GM23338 (cell line): ENCODE measurements at regions not wholly inside any gene's neighbourhood (a gene's known extent, or its start where the extent isn't known, plus 50 kb on each side); places are given as distances from the start of the nearest gene placed in this dataset.

Source experiments
- ATAC-seq: fragments of 200-7000 bp; cut with Tn5 transposase; 3 replicates; pipeline ENCODE4 v1.9.1; 2020
- DNase-seq: peaks from one replicate; pipeline ENCODE4 v3.0.0-alpha.2; 2015; ENCODE audit warnings: low spot score
- H2AFZ ChIP-seq: fragments of 200-600 bp; sonication (generic); 2 replicates; pipeline ENCODE4 v1.8.0; 2016; ENCODE audit warnings: antibody characterized with exemption, mild to moderate bottlenecking, moderate library complexity
- H3F3A ChIP-seq: fragments of 200-600 bp; sonication (generic); replicated peaks from 2 replicates; pipeline ENCODE4 v1.8.0; 2017; ENCODE audit warnings: antibody characterized with exemption, mixed run types, low read depth
- H3K27ac ChIP-seq: fragments of 200-600 bp; sonication (generic); 2 replicates; pipeline ENCODE4 v1.6.1; 2016; ENCODE audit warnings: low read depth
- H3K27me3 ChIP-seq: fragments of 200-600 bp; sonication (generic); 2 replicates; pipeline ENCODE4 v1.8.0; 2016; ENCODE audit warnings: mild to moderate bottlenecking, mixed run types, moderate library complexity; ENCODE audit not compliant: insufficient read depth
- H3K36me3 ChIP-seq: fragments of 200-600 bp; sonication (generic); 2 replicates; pipeline ENCODE4 v1.8.0; 2016; ENCODE audit warnings: mild to moderate bottlenecking; ENCODE audit not compliant: insufficient read depth
- H3K4me1 ChIP-seq: fragments of 200-600 bp; sonication (generic); 2 replicates; pipeline ENCODE4 v1.8.0; 2016; ENCODE audit warnings: mild to moderate bottlenecking, moderate library complexity; ENCODE audit not compliant: insufficient read depth
- H3K4me2 ChIP-seq: fragments of 200-600 bp; sonication (generic); 2 replicates; pipeline ENCODE4 v1.7.1; 2017; ENCODE audit warnings: mixed run types
- H3K4me3 ChIP-seq: fragments of 200-600 bp; sonication (generic); 2 replicates; pipeline ENCODE4 v1.6.1; 2016; ENCODE audit warnings: mixed run types
- H3K79me2 ChIP-seq: fragments of 200-600 bp; sonication (generic); replicated peaks from 2 replicates; pipeline ENCODE4 v1.8.0; 2017; ENCODE audit warnings: mild to moderate bottlenecking; ENCODE audit not compliant: insufficient read depth
- H3K9me2 ChIP-seq: fragments of 200-600 bp; sonication (generic); 2 replicates; pipeline ENCODE4 v1.8.0; 2017; ENCODE audit not compliant: insufficient read depth
- H4K20me1 ChIP-seq: fragments of 200-600 bp; sonication (generic); replicated peaks from 2 replicates; pipeline ENCODE4 v1.8.0; 2017; ENCODE audit warnings: mild to moderate bottlenecking; ENCODE audit not compliant: insufficient read depth
- H3K27ac Mint-ChIP-seq: 2 replicates; pipeline ENCODE4 v1.8.0; 2020; ENCODE audit warnings: inconsistent platforms, mild to moderate bottlenecking, moderate library complexity, mixed read lengths
- H3K27me3 Mint-ChIP-seq: 3 replicates; pipeline ENCODE4 v1.8.0; 2022; ENCODE audit warnings: low read depth, mild to moderate bottlenecking, moderate library complexity, mixed read lengths, inconsistent platforms; ENCODE audit not compliant: insufficient read depth, poor library complexity
- H3K36me3 Mint-ChIP-seq: 3 replicates; pipeline ENCODE4 v1.8.0; 2021; ENCODE audit warnings: low read depth, mild to moderate bottlenecking, inconsistent platforms, moderate library complexity, mixed read lengths
- H3K4me1 Mint-ChIP-seq: 3 replicates; pipeline ENCODE4 v1.8.0; 2020; ENCODE audit warnings: mild to moderate bottlenecking, inconsistent platforms, mixed read lengths
- H3K4me3 Mint-ChIP-seq: 3 replicates; pipeline ENCODE4 v1.8.0; 2021; ENCODE audit warnings: moderate library complexity, mild to moderate bottlenecking, inconsistent platforms, mixed read lengths
- H3K9me3 Mint-ChIP-seq: 3 replicates; pipeline ENCODE4 v1.8.0; 2020; ENCODE audit warnings: moderate library complexity, mild to moderate bottlenecking, inconsistent platforms, mixed read lengths
- CREB1 ChIP-seq: fragments of 250-450 bp; sonication (Bioruptor Pico); IDR thresholded peaks from 2 replicates; pipeline ENCODE4 v1.5.0; 2020; ENCODE audit warnings: low read depth, mild to moderate bottlenecking, moderate library complexity
- CTCF ChIP-seq, 2 experiments: fragments of 200-600 bp in 1 of 2; sonication (generic) in 1 of 2; conservative IDR thresholded peaks; 2 replicates each; pipeline versions ENCODE4 v1.5.1 to v1.6.1; 2016 to 2017; ENCODE audit warnings: antibody characterized with exemption in 2 of 2, low read depth in 2 of 2, mild to moderate bottlenecking in 2 of 2, moderate library complexity in 1 of 2
- ETS1 ChIP-seq: IDR thresholded peaks from 2 replicates; pipeline ENCODE4 v1.6.1; 2016; ENCODE audit warnings: antibody characterized with exemption
- EZH2 ChIP-seq: fragments of 200-600 bp; sonication (generic); IDR thresholded peaks from one replicate; pipeline ENCODE4 v1.8.0; 2017; ENCODE audit warnings: antibody characterized with exemption, mild to moderate bottlenecking, low read depth; ENCODE audit not compliant: unreplicated experiment
- EZH2phosphoT487 ChIP-seq: fragments of 200-600 bp; sonication (generic); IDR thresholded peaks from one replicate; pipeline ENCODE4 v1.8.1; 2018; ENCODE audit warnings: antibody characterized with exemption; ENCODE audit not compliant: unreplicated experiment
- JUNB ChIP-seq: IDR thresholded peaks from one replicate; pipeline ENCODE4 v1.6.1; 2016; ENCODE audit warnings: antibody characterized with exemption; ENCODE audit not compliant: unreplicated experiment
- POLR2AphosphoS5 ChIP-seq: IDR thresholded peaks from 2 replicates; pipeline ENCODE4 v1.6.1; 2016; ENCODE audit warnings: antibody characterized with exemption, low read depth
- REST ChIP-seq: IDR thresholded peaks from one replicate; pipeline ENCODE4 v1.6.1; 2018; ENCODE audit warnings: antibody characterized with exemption; ENCODE audit not compliant: unreplicated experiment
- STAT1 ChIP-seq: IDR thresholded peaks from one replicate; pipeline ENCODE4 v1.6.1; 2016; ENCODE audit warnings: antibody characterized with exemption; ENCODE audit not compliant: unreplicated experiment
- ZNF114 ChIP-seq: fragments of 250-450 bp; sonication (Bioruptor Pico); IDR thresholded peaks from 2 replicates; pipeline ENCODE4 v1.5.0; 2020; ENCODE audit warnings: mild to moderate bottlenecking, moderate library complexity
- ZNF331 ChIP-seq: fragments of 250-450 bp; sonication (Bioruptor Pico); IDR thresholded peaks from 2 replicates; pipeline ENCODE4 v1.5.0; 2020; ENCODE audit warnings: low read depth, mild to moderate bottlenecking, moderate library complexity
- ZNF462 ChIP-seq: fragments of 250-450 bp; sonication (Bioruptor Pico); IDR thresholded peaks from 2 replicates; pipeline ENCODE4 v1.5.0; 2020; ENCODE audit warnings: mild to moderate bottlenecking, moderate library complexity

GRCh38 chr3:154614601-154615000, 184.6 kb upstream of the GPR149 start (continued):
- TF ChIP-seq ZNF462 (no peak), ZNF114 (no peak), CTCF (conservative IDR thresholded peaks at IDR 0.05; ENCODE audit: low read depth in 2 of 2) (no peak), ETS1 (no peak), ZNF331 (no peak), EZH2phosphoT487 (no peak)

GRCh38 chr3:154614078-154614477, 184.1 kb upstream of the GPR149 start:
- H3K9me2 ChIP-seq: peaks cover 14% of the 10 kb centered on the region; the same call in 1 of the 2 replicates
- H2AFZ ChIP-seq: no peak overlapping the region
- no peaks in the 10 kb centered on the region for H3K27me3 ChIP-seq
- DNase-seq (no peak), ATAC-seq (no peak)
- H3K4me1 ChIP-seq: no peaks in the 10 kb centered on the region
- no peak overlapping the region for H3K27ac Mint-ChIP-seq
- H3K4me2 ChIP-seq: no peak overlapping the region
- H3K36me3 Mint-ChIP-seq: no peaks in the 10 kb centered on the region; the same call in 2 of the 3 replicates
- H3K79me2 ChIP-seq: no peaks in the 10 kb centered on the region
- peaks cover 5% of the 10 kb centered on the region for H3K9me3 Mint-ChIP-seq
- no peak overlapping the region for H3K4me3 ChIP-seq
- H3K27ac ChIP-seq: no peak overlapping the region
- no peaks in the 10 kb centered on the region; the same call in 1 of the 2 replicates for H3K36me3 ChIP-seq
- H3K27me3 Mint-ChIP-seq: no peaks in the 10 kb centered on the region
- H3K4me1 Mint-ChIP-seq: no peaks in the 10 kb centered on the region; the same call in 2 of the 3 replicates
- no peak overlapping the region for H3K4me3 Mint-ChIP-seq
- no peaks in the 10 kb centered on the region for H4K20me1 ChIP-seq
- H3F3A ChIP-seq: no peaks in the 10 kb centered on the region
- no peak for TF ChIP-seq JUNB
- TF ChIP-seq EZH2: no peak
- TF ChIP-seq POLR2AphosphoS5: no peak
- no peak for TF ChIP-seq STAT1
- no peak for TF ChIP-seq ZNF114
- TF ChIP-seq REST: no peak
- TF ChIP-seq ETS1: no peak
- TF ChIP-seq ZNF331: no peak
- no peak for TF ChIP-seq CREB1 (CRISPR knock-in tag)
- no peak for TF ChIP-seq EZH2phosphoT487
